ENCODE measurements at regions not wholly inside any gene's neighbourhood (a gene's known extent, or its start where the extent isn't known, plus 50 kb on each side); places are given as distances from the start of the nearest gene placed in this dataset.
"Not testable (repeated sequence)": the region's sequence is repeated elsewhere in the genome, so short reads cannot be mapped to it uniquely, and the experiment has no call there.

- Histone ChIP-seq H3K9me3 (replicated peaks; ENCODE audit: insufficient read depth, low read length) (no peaks in the 10 kb centered on the region), H3K9me2 (replicated peaks; ENCODE audit: insufficient read depth, low read length) (no peaks in the 10 kb centered on the region)
- DNase-seq = no peak
These were observed 107.9 kb upstream of the GNAI1 start for GRCh38 chr7:80026766-80027165.

DNA sequence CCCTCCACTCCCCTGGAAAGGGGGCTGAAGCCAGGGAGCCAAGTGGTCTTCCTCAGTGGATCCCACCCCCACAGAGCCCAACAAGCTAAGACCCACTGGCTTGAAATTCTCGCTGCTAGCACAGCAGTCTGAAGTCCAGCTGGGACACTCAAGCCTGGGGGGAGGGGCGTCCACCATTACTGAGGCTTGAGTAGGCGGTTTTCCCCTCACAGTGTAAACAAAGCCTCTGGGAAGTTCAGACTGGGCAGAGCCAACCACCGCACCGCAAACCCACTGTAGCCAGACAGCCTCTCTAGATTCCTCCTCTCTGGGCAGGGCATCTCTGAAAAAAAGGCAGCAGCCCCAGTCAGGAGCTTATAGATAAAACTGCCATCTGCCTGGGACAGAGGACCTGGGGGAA, 114.4 kb upstream of the GNAI1 start:
- H3K4me1 ChIP-seq (ENCODE audit: low read length); H3K79me2 ChIP-seq (ENCODE audit: low read length); DNase-seq; H4K20me1 ChIP-seq (ENCODE audit: insufficient read depth, low read length); H3K36me3 ChIP-seq (replicated peaks; ENCODE audit: insufficient read depth, low read length); H3K4me3 ChIP-seq (ENCODE audit: low read length); H3K9me2 ChIP-seq (replicated peaks; ENCODE audit: insufficient read depth, low read length); H3K27ac ChIP-seq (ENCODE audit: low read length); H3F3A ChIP-seq (ENCODE audit: insufficient read depth, low read length); H3K4me2 ChIP-seq (ENCODE audit: low read depth, low read length); H2AFZ ChIP-seq (ENCODE audit: low read length); H3K9me3 ChIP-seq (replicated peaks; ENCODE audit: insufficient read depth, low read length); H3K9ac ChIP-seq (ENCODE audit: low read length); H3K27me3 ChIP-seq (replicated peaks; ENCODE audit: insufficient read depth, low read length): not testable (repeated sequence)

More at GRCh38 chr7:80026766-80027165, 107.9 kb upstream of the GNAI1 start:
- Histone ChIP-seq H3K79me2 (ENCODE audit: low read length) (no peaks in the 10 kb centered on the region), H3K9ac (ENCODE audit: low read length) (no peak overlapping the region), H3K36me3 (replicated peaks; ENCODE audit: insufficient read depth, low read length) (no peaks in the 10 kb centered on the region), H4K20me1 (ENCODE audit: insufficient read depth, low read length) (no peaks in the 10 kb centered on the region), H2AFZ (ENCODE audit: low read length) (no peak overlapping the region), H3F3A (ENCODE audit: insufficient read depth, low read length) (no peaks in the 10 kb centered on the region), H3K4me1 (ENCODE audit: low read length) (no peaks in the 10 kb centered on the region), H3K4me3 (ENCODE audit: low read length) (no peak overlapping the region), H3K27me3 (replicated peaks; ENCODE audit: insufficient read depth, low read length) (no peaks in the 10 kb centered on the region), H3K27ac (ENCODE audit: low read length) (no peak overlapping the region), H3K4me2 (ENCODE audit: low read depth, low read length) (no peak overlapping the region)
- TF ChIP-seq EZH2 (optimal IDR thresholded peaks at IDR 0.05; ENCODE audit: low read depth, low read length) = no peak
- TF ChIP-seq EZH2phosphoT487 (IDR thresholded peaks at IDR 0.05; ENCODE audit: low read length) = no peak
- TF ChIP-seq, protein P1, sequence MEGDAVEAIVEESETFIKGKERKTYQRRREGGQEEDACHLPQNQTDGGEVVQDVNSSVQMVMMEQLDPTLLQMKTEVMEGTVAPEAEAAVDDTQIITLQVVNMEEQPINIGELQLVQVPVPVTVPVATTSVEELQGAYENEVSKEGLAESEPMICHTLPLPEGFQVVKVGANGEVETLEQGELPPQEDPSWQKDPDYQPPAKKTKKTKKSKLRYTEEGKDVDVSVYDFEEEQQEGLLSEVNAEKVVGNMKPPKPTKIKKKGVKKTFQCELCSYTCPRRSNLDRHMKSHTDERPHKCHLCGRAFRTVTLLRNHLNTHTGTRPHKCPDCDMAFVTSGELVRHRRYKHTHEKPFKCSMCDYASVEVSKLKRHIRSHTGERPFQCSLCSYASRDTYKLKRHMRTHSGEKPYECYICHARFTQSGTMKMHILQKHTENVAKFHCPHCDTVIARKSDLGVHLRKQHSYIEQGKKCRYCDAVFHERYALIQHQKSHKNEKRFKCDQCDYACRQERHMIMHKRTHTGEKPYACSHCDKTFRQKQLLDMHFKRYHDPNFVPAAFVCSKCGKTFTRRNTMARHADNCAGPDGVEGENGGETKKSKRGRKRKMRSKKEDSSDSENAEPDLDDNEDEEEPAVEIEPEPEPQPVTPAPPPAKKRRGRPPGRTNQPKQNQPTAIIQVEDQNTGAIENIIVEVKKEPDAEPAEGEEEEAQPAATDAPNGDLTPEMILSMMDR (IDR thresholded peaks at IDR 0.05; ENCODE audit: low read length) = no peak

- H3K4me3 ChIP-seq (ENCODE audit: low read length); H3K79me2 ChIP-seq (ENCODE audit: low read length); H3K27me3 ChIP-seq (replicated peaks; ENCODE audit: insufficient read depth, low read length); H3F3A ChIP-seq (ENCODE audit: insufficient read depth, low read length); H3K36me3 ChIP-seq (replicated peaks; ENCODE audit: insufficient read depth, low read length); H3K9me2 ChIP-seq (replicated peaks; ENCODE audit: insufficient read depth, low read length); H4K20me1 ChIP-seq (ENCODE audit: insufficient read depth, low read length); H3K9ac ChIP-seq (ENCODE audit: low read length); H2AFZ ChIP-seq (ENCODE audit: low read length); H3K9me3 ChIP-seq (replicated peaks; ENCODE audit: insufficient read depth, low read length); H3K27ac ChIP-seq (ENCODE audit: low read length); H3K4me2 ChIP-seq (ENCODE audit: low read depth, low read length); DNase-seq; H3K4me1 ChIP-seq (ENCODE audit: low read length): not testable (repeated sequence)
These were observed 114.8 kb upstream of the GNAI1 start for GRCh38 chr7:80019809-80020207.

DNA sequence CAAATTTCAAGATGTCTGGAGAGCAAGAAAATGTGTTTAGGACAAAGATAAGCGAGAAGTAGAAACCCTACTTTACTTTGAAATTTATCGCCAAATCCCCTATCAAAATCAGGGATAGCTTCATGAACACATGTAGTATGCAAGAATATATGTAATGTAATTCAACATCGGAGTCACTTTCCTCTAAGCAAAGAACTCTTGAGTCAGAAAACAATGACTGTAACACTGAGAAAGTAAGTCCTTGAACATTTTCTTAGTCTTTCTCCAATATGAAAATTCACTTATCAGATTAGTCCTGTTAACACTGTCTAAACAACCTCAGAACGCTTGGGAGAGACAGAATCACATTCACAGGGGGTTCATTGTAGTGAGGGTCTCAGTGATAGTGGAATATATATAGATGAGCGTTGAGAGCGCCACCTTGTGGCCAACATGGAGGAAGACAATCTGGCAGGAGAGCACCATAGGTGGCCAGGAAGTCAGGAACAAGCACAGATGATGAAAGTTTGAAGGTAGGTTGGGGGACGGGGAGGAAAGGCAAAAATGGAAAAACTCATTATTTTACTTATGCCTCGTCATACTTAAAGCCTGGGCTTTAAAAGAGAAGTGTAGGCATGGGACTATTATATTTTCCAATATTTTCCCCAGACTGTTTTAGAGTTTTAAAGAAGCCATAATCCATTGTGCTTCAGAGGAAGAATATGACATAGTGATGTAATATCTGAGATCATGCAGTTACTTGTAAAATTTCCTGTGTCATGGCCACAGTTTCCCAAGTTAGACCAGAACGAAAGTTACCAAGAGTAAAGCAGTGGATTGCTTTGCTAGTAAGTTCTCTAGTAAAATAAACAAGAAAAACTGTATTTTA, 115.5 kb upstream of the GNAI1 start:
- Histone ChIP-seq H3K9me3 (replicated peaks; ENCODE audit: insufficient read depth, low read length) (no peaks in the 10 kb centered on the region), H3K27ac (ENCODE audit: low read length) (no peak overlapping the region), H3K27me3 (replicated peaks; ENCODE audit: insufficient read depth, low read length) (no peaks in the 10 kb centered on the region), H4K20me1 (ENCODE audit: insufficient read depth, low read length) (no peaks in the 10 kb centered on the region), H3K79me2 (ENCODE audit: low read length) (no peaks in the 10 kb centered on the region), H3K4me3 (ENCODE audit: low read length) (no peak overlapping the region), H3K4me1 (ENCODE audit: low read length) (no peaks in the 10 kb centered on the region), H3K9me2 (replicated peaks; ENCODE audit: insufficient read depth, low read length) (no peaks in the 10 kb centered on the region), H3K9ac (ENCODE audit: low read length) (no peak overlapping the region), H3K4me2 (ENCODE audit: low read depth, low read length) (no peak overlapping the region), H3K36me3 (replicated peaks; ENCODE audit: insufficient read depth, low read length) (no peaks in the 10 kb centered on the region), H3F3A (ENCODE audit: insufficient read depth, low read length) (no peaks in the 10 kb centered on the region), H2AFZ (ENCODE audit: low read length) (no peak overlapping the region)
- no peak for TF ChIP-seq EZH2phosphoT487 (IDR thresholded peaks at IDR 0.05; ENCODE audit: low read length)
- TF ChIP-seq, protein P1 (IDR thresholded peaks at IDR 0.05; ENCODE audit: low read length) = peak; percentile 95
- DNase-seq = peak; percentile 53
